HG02798 (cell line): ENCODE measurements at regions not wholly inside any gene's neighbourhood (a gene's known extent, or its start where the extent isn't known, plus 50 kb on each side); places are given as distances from the start of the nearest gene placed in this dataset.
A peak's percentile ranks its signal among the peaks of the same experiment; 100 is the strongest.

Source experiments
- ATAC-seq: cut with Tn5 transposase; IDR thresholded peaks from one replicate; pipeline ENCODE4 v1.9.1; 2021; ENCODE audit warnings: mild to moderate bottlenecking; ENCODE audit not compliant: unreplicated experiment, poor library complexity

GRCh38 chr5:74063346-74063745, 437.4 kb downstream of the ARHGEF28 start:
- ATAC-seq = no peak

GRCh38 chr5:74061292-74061691, 435.3 kb downstream of the ARHGEF28 start:
- no peak for ATAC-seq

- ATAC-seq = no peak
Measured at GRCh38 chr5:74059706-74060105, 433.7 kb downstream of the ARHGEF28 start.

- ATAC-seq = no peak
Measured at GRCh38 chr5:74056789-74057164, 430.8 kb downstream of the ARHGEF28 start.

DNA sequence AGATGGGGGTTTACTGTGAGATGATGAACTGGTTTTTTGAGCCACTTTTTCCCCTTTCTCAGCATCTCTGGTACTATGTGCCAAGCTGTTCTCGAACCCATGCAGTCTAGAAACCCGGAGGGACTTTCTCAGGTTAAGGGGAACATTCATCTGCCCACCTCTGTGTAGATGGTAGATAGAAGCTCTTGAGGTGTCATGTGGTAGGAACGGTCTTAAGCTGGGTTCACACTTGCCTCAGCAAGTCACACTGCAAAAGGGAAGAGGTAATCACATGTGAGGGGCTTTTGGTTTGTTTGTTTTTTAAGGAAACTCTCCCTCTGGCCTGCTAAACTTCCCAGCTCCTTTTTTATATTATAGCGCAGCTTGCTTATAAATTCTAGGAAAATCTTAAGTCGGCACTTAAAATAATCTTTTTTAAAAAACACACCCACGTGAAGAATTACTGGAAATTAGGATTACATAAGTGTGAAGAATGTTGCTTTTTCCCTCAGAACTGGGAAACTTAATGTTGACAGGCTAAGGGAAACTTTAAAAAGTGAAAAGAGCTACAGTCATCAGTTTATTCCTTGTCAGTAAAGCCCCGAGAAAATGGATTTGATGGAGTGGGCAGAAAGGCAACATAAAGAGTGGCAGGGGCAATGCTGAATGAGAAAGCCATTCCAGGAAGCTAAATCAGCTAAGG, 430.3 kb downstream of the ARHGEF28 start:
- no peak for ATAC-seq

DNA sequence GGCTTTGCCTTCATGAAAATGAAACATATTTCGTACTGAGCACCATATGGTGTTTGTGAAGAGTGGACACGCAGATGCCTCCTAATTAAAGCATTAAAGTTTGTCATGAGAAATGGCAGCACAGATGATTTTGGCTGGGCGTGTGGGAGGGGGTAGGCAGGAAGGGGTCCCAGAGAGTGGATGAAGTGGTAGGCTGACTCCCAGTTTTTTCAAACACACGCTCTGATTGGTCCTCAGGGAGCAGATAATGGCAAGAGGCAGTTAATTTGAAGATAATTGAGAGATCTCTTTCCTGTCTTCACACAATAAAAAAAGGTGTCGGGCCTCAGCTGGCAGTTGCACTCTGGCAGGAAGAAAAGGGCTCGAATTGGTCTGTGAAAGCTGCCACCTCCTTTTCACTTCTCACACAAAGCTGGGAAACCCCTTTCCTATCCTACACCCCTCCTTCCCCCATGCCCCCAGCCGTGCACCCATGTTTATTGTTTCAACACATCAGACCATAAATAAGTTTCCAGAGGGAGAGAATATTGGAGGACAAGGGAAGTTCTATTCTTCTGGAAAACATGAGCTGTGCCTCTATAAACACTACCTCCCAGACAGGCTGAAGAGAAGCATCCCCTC, 429.6 kb downstream of the ARHGEF28 start:
- no peak for ATAC-seq

DNA sequence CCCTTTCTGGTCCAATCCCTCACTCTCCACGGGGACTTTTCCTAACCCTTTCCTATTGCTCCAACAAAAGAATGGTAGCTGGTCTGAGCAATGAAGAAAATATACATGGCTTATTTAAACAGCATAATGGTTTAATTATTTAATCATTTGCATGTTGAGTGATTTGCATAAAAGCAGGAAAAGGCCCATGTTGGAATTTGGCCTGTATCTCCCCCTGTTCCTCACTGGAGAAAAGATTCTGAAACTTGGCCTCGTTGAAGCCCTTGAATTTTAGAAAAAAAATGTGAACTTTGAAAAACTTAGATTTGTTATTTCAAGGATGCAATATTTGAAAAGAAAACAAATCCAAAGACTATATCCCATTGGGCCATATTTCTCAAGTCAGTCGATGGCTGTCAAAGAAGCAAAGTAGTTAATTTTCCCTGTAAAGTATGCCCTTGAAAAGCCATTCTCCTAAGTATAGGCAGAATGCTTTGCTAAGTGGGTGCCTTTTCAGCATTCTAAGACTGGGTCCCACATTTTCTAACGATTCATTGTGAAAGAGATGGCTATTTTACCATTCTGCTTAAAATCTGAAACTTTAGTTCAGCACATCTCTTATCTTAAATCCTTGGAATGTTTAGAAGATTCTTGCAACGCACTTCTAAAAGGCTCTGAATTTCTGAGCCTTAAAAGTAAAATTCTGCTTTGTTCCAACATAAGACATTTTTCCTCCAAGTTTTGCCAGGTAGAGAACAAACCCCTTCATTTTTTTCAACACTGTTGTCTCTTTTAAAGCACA, 428.8 kb downstream of the ARHGEF28 start:
- no peak for ATAC-seq

GRCh38 chr5:74054139-74054538, 428.1 kb downstream of the ARHGEF28 start:
- no peak for ATAC-seq

- no peak for ATAC-seq
Measured at GRCh38 chr5:74052441-74053221, 426.6 kb downstream of the ARHGEF28 start.

DNA sequence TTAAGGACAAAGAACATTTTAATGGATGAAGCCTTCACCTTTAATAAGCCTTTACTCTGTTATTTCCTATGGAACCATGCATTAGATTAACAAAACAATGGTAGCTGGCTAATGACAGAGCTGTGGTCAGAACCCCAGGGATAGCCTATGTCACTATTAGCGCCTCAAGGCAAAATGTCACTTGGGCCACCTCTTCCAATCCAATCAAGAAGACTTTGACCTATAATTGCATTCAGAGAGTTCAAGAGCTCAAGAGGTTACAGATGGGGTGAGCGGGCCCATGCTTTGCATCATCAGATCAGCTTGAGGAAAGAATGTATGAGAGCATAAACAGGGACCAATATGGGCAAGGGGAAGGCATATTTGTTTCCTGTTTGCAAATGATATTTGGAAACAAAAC, 425.1 kb downstream of the ARHGEF28 start:
- no peak for ATAC-seq

- no peak for ATAC-seq
Measured at GRCh38 chr5:74044936-74045335, 418.9 kb downstream of the ARHGEF28 start.

- ATAC-seq = no peak
Measured at GRCh38 chr5:74042959-74043358, 417.0 kb downstream of the ARHGEF28 start.

DNA sequence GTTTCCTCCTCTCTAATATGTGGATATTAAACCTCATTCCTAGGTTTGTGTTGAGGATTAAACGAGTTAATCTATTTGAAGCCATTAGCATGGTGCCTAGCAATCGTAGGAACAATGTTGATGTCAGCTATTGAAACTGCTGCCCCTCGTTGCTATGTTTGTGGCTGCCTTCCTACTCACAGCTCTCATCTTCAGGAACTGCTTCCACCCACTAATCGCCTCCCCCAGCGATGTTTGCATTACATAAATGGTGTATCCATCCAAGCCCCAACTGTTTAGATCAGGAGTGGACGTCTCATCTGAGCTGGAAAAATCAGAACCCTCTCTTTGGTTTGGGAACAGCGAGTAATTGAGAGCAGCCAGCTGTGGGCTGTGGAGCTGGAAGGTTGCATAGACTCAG, 416.6 kb downstream of the ARHGEF28 start:
- ATAC-seq = no peak

DNA sequence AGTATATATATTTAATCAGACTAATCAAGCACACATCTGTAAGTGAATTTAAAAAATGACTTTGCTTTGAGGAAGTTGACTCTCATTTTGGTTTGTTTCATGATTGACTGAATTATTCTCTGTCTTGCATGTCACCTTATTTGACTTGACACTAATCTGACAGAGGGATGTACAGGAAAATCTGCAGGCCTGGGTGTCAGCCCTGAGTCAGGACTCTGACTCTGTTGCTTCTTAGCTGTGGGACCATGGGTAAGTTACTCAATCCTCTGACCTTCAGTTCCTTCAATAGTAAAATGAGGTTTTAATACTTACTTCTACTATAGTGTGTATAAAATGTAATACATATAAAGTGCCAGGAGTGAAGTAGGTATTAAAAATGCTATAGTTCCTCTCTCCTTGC, 415.9 kb downstream of the ARHGEF28 start:
- ATAC-seq = no peak

GRCh38 chr5:74040811-74041491, 415.0 kb downstream of the ARHGEF28 start:
- ATAC-seq = no peak

- ATAC-seq = no peak
Measured at GRCh38 chr5:74040065-74040551, 414.1 kb downstream of the ARHGEF28 start.

- no peak for ATAC-seq
Measured at GRCh38 chr5:74037321-74037720, 411.3 kb downstream of the ARHGEF28 start.

DNA sequence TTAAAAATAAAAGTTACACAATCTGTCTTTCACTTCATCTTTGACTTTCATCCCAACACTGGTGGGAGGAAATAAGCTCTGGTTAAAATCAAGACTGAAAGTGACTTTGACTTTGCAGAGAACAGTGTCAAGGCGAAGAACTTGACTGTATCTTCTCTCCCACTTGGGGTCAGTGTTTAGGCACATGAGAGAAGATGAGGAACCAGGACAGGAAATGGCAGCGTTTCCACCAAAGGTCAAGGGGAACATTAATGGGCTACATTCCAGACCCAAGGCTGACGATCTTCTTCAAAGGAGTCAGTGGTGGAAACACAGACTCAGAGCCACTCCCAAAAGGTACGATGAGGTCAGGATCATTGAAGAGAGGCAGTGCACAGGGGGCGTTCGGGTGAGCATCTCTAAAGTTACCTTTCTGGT, 409.5 kb downstream of the ARHGEF28 start:
- peak; percentile 77 for ATAC-seq

DNA sequence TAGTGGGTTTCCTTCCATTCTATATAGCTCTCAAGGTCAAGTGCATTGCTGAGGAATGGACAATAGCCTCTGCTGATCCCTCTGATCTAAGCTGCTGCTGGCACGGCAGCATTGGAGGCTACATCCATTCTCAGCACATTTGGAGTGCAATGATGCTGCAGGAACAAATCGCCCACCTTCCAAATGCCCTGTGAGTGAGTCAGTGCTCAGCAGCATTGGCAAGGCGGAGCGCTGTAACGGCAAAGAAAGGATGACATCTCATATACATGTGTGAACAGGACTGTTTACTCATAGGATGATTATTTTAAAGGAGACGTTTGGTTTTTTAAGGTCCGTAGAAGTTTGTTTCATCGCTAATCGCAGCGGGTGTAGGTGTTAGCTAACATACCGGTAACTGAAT, 408.7 kb downstream of the ARHGEF28 start:
- ATAC-seq = no peak

DNA sequence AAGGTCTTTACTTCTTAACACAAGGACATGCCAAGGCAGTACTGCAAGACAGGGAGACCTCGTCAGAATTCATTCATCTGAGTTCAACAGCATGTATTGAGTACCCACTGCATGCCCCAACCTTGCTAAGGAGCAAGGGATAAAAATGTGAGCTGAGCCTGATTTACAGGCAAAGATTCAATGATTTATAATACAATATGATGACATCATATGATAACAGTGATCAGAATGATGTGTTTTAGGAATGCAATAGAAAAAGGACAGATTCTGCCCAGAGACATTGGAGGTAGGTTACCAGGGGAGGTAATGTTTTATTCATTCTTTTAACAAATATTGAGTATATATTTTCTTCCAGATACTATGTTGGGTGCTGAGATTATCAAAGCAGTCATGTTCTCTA, 406.6 kb downstream of the ARHGEF28 start:
- no peak for ATAC-seq
